ENCODE measurements at regions not wholly inside any gene's neighbourhood (a gene's known extent, or its start where the extent isn't known, plus 50 kb on each side); places are given as distances from the start of the nearest gene placed in this dataset.
"Not testable (repeated sequence)": the region's sequence is repeated elsewhere in the genome, so short reads cannot be mapped to it uniquely, and the experiment has no call there.

DNA sequence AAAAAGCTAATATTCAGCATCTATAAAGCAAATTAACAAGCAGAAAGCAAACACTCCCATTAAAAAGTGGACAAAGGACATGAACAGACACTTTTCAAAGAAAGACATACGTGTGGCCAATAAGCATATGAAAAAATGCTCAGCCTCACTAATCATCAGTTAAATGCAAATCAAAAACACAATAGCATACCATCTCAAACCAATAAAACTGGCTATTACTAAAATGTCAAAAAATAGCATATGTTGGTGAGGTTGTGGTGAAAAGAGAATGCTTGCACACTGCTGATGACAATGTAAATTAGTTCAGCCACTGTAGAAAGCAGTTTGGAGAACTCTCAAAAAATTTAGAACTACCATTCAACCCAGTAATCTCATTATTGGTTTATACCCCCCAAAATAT is 284.6 kb upstream of the KCND2 start:
- Histone ChIP-seq H3K4me3 (no peak overlapping the region), H3K36me3 (no peaks in the 10 kb centered on the region), H3K27me3 (no peaks in the 10 kb centered on the region), H3K27ac (no peak overlapping the region), H3K9me3 (peaks cover 0 to 6% (median 5%) of the 10 kb centered on the region in 4 donors), H3K4me1 (no peaks in the 10 kb centered on the region)
- TF ChIP-seq EP300 (IDR thresholded peaks at IDR 0.05) (no peak), POLR2A (IDR thresholded peaks at IDR 0.05) (no peak)
- TF ChIP-seq, protein P1, sequence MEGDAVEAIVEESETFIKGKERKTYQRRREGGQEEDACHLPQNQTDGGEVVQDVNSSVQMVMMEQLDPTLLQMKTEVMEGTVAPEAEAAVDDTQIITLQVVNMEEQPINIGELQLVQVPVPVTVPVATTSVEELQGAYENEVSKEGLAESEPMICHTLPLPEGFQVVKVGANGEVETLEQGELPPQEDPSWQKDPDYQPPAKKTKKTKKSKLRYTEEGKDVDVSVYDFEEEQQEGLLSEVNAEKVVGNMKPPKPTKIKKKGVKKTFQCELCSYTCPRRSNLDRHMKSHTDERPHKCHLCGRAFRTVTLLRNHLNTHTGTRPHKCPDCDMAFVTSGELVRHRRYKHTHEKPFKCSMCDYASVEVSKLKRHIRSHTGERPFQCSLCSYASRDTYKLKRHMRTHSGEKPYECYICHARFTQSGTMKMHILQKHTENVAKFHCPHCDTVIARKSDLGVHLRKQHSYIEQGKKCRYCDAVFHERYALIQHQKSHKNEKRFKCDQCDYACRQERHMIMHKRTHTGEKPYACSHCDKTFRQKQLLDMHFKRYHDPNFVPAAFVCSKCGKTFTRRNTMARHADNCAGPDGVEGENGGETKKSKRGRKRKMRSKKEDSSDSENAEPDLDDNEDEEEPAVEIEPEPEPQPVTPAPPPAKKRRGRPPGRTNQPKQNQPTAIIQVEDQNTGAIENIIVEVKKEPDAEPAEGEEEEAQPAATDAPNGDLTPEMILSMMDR (IDR thresholded peaks at IDR 0.05): no peak
- WGBS, 2 donors: 88 to 90% methylated on average over 1 of the region's 1 CpG
- DNase-seq (ENCODE audit: low spot score in 2 of 2): no peak

DNA sequence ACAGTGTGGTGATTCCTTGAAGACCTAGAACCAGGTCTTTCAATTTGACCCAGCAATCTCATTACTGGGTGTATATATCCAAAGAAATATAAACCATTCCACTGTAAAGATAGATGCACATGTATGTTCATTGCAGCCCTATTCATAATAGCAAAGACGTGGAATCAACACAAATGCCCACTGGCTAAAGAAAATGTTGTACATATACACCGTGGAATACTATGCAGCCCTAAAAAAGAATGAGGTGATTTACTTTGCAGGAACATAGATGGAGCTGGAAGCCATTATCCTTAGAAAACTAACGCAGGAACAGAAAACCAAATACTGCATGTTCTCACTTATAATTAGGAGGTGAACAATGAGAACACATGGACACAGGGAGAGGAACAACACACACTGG is 278.0 kb upstream of the KCND2 start:
- Histone ChIP-seq H3K4me3 (no peak overlapping the region), H3K9me3 (peaks cover 0 to 18% (median 3%) of the 10 kb centered on the region in 4 donors), H3K27ac (no peak overlapping the region), H3K36me3 (no peaks in the 10 kb centered on the region), H3K4me1 (no peaks in the 10 kb centered on the region), H3K27me3 (no peaks in the 10 kb centered on the region)
- 85 to 87% methylated on average over 3 of the region's 3 CpGs for WGBS, 2 donors
- DNase-seq (ENCODE audit: low spot score in 2 of 2): no peak
- TF ChIP-seq POLR2A (IDR thresholded peaks at IDR 0.05): no peak
- no peak for TF ChIP-seq EP300 (IDR thresholded peaks at IDR 0.05)
- TF ChIP-seq, protein P1 (IDR thresholded peaks at IDR 0.05): no peak

DNA sequence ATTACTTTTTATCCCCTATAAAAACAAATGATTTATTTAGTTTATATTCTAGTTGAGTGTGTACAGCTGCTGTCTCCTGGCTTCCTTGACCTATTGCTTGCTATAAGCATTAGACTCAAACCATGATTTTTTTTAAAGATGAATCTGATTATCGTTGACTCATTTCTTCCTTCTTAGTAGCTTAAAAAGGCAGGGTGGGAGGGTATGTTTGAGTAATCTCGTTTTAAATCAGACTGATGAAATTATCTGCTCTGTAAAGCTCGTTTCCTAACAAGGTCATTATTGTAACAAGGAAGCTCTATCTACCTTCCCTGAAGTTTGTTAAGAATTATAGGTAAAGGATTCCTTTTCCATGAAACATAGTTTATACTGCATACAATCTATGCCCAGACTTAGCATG is 276.3 kb upstream of the KCND2 start:
- Histone ChIP-seq H3K27me3 (no peaks in the 10 kb centered on the region), H3K4me3 (no peak overlapping the region), H3K36me3 (no peaks in the 10 kb centered on the region), H3K4me1 (no peaks in the 10 kb centered on the region), H3K9me3 (peaks cover 0 to 12% (median 2%) of the 10 kb centered on the region in 4 donors), H3K27ac (no peak overlapping the region)
- DNase-seq (ENCODE audit: low spot score in 2 of 2): no peak
- WGBS, 2 donors: 58 to 59% methylated on average over 3 of the region's 3 CpGs
- TF ChIP-seq POLR2A (IDR thresholded peaks at IDR 0.05) (no peak), EP300 (IDR thresholded peaks at IDR 0.05) (no peak)
- TF ChIP-seq, protein P1 (IDR thresholded peaks at IDR 0.05): no peak

DNA sequence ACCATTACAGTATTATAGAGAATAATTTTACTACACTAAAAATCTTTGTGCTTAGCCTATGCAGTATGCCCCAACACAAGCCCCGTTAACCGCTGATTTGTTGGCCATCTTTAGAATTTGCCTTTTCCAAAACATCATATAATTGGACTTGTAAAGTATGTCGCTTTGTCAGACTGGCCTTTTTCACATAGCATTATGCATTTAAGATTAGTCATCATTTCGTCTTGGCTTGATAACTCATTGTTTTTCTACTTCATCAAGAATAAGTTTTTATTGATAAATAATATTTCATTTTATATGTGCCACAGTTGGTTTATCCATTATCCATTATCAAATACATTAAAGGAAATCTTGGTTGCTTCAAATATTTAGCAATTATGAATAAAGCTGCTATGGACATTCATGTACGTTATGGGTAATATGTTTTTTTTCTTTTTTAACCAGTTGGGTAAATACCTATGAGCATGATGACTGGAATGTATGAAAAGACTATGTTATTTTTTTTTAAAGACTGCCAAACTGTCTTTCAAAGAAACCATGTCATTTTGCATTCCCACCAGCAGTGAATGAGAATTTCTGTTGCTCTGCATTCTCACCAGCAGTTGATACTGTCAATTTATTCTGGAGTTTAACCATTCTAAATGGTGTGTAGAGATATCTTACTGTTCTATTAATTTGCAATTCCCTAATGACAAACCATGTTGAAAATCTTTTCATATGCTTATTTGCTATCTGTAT is 273.1 kb upstream of the KCND2 start:
- Histone ChIP-seq H3K36me3 (no peaks in the 10 kb centered on the region), H3K27ac (no peak overlapping the region), H3K4me3 (no peak overlapping the region), H3K4me1 (no peaks in the 10 kb centered on the region), H3K9me3 (peaks cover 0 to 6% (median 0%) of the 10 kb centered on the region in 4 donors), H3K27me3 (no peaks in the 10 kb centered on the region)
- TF ChIP-seq EP300 (IDR thresholded peaks at IDR 0.05) (no peak), POLR2A (IDR thresholded peaks at IDR 0.05) (no peak)
- TF ChIP-seq, protein P1 (IDR thresholded peaks at IDR 0.05): no peak
- DNase-seq (ENCODE audit: low spot score in 2 of 2): no peak
- 89 to 94% methylated on average over 5 of the region's 5 CpGs for WGBS, 2 donors

DNA sequence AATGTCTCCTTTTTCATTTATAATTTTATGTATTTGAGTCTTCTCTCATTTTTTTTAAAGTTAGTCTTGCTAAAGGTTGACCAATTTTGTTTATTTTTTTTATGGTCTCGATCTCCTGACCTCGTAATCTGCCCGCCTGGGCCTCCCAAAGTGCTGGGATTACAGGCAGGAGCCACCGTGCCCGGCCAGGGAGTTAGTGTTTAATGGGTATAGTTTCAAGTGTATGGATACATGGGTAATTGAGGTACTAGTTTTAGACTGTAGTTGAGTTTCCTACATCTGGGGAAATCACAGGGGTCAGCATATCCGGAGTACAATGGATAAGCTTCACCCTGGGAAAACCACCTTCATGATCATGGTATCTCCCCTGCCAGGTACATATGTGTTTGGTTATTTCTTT is 267.3 kb upstream of the KCND2 start:
- Histone ChIP-seq H3K4me1 (no peaks in the 10 kb centered on the region), H3K9me3 (no peaks in the 10 kb centered on the region), H3K36me3 (no peaks in the 10 kb centered on the region), H3K4me3 (no peak overlapping the region), H3K27me3 (no peaks in the 10 kb centered on the region), H3K27ac (no peak overlapping the region)
- WGBS, 2 donors: 89 to 96% methylated on average over 6 of the region's 6 CpGs
- DNase-seq (ENCODE audit: low spot score in 2 of 2): no peak
- TF ChIP-seq, protein P1 (IDR thresholded peaks at IDR 0.05): no peak
- TF ChIP-seq EP300 (IDR thresholded peaks at IDR 0.05) (no peak), POLR2A (IDR thresholded peaks at IDR 0.05) (no peak)

DNA sequence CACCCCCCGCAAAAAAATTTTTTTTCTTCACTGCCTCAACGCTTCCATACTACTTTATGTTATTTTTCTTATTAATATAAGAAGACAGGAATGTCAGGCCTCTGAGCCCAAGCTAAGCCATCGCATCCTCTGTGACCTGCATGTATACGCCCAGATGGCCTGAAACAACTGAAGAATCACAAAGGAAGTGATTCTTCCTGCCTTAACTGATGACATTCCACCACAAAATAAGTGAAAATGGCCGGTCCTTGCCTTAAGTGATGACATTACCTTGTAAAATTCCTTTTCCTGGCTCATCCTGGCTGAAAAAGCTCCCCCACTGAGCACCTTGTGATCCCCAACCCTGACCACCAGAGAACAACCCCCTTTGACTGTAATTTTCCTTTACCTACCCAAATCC is 258.7 kb upstream of the KCND2 start:
- H3K36me3 ChIP-seq; H3K4me3 ChIP-seq; H3K4me1 ChIP-seq; H3K27me3 ChIP-seq; H3K27ac ChIP-seq; H3K9me3 ChIP-seq; DNase-seq (ENCODE audit: low spot score in 2 of 2): not testable (repeated sequence)
- 81 to 88% methylated on average over 5 of the region's 5 CpGs for WGBS, 2 donors

All from tibial nerve (tissue), 4 donors.